Gastrocnemius medialis (tissue), 4 donors: ENCODE measurements at regions not wholly inside any gene's neighbourhood (a gene's known extent, or its start where the extent isn't known, plus 50 kb on each side); places are given as distances from the start of the nearest gene placed in this dataset.

Experiments
- CTCF ChIP-seq, 5 experiments: fragments of 450-650 bp in 3 of 5; fragments of 200-600 bp in 2 of 5; sonication (generic) in 2 of 5; IDR thresholded peaks in 4 of 5; conservative IDR thresholded peaks in 1 of 5; 1 replicate in 4 of 5; 2 replicates in 1 of 5; pipeline ENCODE4 v1.5.1; 2016 to 2019; ENCODE audit warnings: antibody characterized with exemption in 5 of 5, mild to moderate bottlenecking in 3 of 5, moderate library complexity in 3 of 5
- POLR2A ChIP-seq, 2 donors: fragments of 450-650 bp; IDR thresholded peaks; one replicate each; pipeline ENCODE4 v1.6.1; 2017; ENCODE audit warnings: antibody characterized with exemption in 2 of 2, mild to moderate bottlenecking in 2 of 2, moderate library complexity in 2 of 2

DNA sequence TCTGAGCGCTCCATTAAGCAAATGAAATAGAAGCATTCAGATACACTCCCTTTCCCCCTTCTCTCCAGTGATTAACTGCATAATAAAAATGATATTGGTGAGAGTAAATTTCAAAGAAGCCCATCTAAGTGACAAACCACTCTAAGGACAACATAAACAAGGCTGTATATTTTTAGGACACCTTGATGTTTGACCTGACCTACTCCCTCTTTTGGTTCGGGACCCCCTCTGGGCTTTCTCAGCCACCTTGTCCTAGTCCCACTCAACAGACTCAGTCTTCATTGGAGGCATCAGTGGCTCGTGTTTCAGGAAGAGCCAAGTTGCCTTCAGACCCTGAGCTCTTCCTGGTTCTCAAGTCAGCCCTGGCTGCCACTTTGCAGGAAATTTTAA is 182.3 kb upstream of the NCAM1 start:
- TF ChIP-seq CTCF (IDR thresholded peaks at IDR 0.05 in 4 of 5, conservative IDR thresholded peaks at IDR 0.05 in 1 of 5) (no peak), POLR2A (IDR thresholded peaks at IDR 0.05) (no peak)
